ENCODE measurements at regions not wholly inside any gene's neighbourhood (a gene's known extent, or its start where the extent isn't known, plus 50 kb on each side); places are given as distances from the start of the nearest gene placed in this dataset.

DNA sequence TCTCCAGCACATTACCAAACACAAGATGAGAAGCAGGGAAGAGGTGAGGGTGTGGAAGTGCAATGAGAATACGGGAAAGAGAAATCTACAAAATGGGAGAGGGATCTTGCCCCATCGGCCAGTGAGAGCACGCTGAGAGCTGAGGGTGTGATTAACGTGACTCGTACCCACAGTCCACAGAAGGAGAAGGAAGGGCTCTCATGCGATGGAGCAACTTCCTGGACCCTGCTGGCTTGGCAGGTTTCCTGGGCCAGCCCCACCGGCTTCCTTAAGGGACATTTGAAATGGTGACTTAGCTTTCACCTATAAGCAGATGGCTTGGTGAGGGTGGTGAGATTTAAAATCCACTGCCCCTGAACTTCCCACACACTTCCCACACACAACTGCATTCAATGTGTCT lies 740.1 kb downstream of the UQCRFS1 start:
- TF ChIP-seq POLR2A (IDR thresholded peaks at IDR 0.05) (no peak), POLR2AphosphoS5 (IDR thresholded peaks at IDR 0.05; ENCODE audit: insufficient read depth in 1 of 2, low read depth in 1 of 2) (no peak)

Data from vagina (tissue), 2 donors.